SU-DHL-6 (cell line): ENCODE measurements at regions not wholly inside any gene's neighbourhood (a gene's known extent, or its start where the extent isn't known, plus 50 kb on each side); places are given as distances from the start of the nearest gene placed in this dataset.

Experiments used
- H2AFZ ChIP-seq: fragments of 200-600 bp; sonication (generic); 2 replicates; pipeline ENCODE4 v1.6.1; 2014; ENCODE audit warnings: low read depth, mild to moderate bottlenecking, moderate library complexity, mixed read lengths, antibody characterized with exemption, low read length; ENCODE audit not compliant: severe bottlenecking
- H3F3A ChIP-seq: fragments of 200-600 bp; shearing (Covaris generic); 2 replicates; pipeline ENCODE4 v1.6.0; 2016; ENCODE audit warnings: antibody characterized with exemption, mild to moderate bottlenecking; ENCODE audit not compliant: insufficient read depth
- H3K27ac ChIP-seq: fragments of 200-600 bp; sonication (generic); 2 replicates; pipeline ENCODE4 v1.5.1; 2016; ENCODE audit warnings: low read depth, mild to moderate bottlenecking, low read length, moderate library complexity, mixed read lengths
- H3K27me3 ChIP-seq: fragments of 200-600 bp; sonication (generic), shearing (Covaris generic); 2 replicates; pipeline ENCODE4 v1.6.0; 2014; ENCODE audit warnings: mild to moderate bottlenecking, low read length
- H3K36me3 ChIP-seq: fragments of 200-600 bp; sonication (generic); 2 replicates; pipeline ENCODE4 v1.6.1; 2014; ENCODE audit warnings: mild to moderate bottlenecking, low read length, mixed read lengths
- H3K4me2 ChIP-seq: fragments of 300-600, 200-600 bp; shearing (Covaris generic), sonication (generic); 2 replicates; pipeline ENCODE4 v1.6.0; 2014; ENCODE audit warnings: low read length, low read depth, mild to moderate bottlenecking; ENCODE audit not compliant: poor library complexity, severe bottlenecking
- H3K4me3 ChIP-seq: fragments of 200-600 bp; sonication (generic); 2 replicates; pipeline ENCODE4 v1.5.1; 2014; ENCODE audit warnings: antibody characterized with exemption, low read length, mild to moderate bottlenecking, mixed read lengths; ENCODE audit not compliant: insufficient read depth, poor library complexity, severe bottlenecking
- H3K79me2 ChIP-seq: fragments of 200-600 bp; sonication (generic); 2 replicates; pipeline ENCODE4 v1.6.1; 2014; ENCODE audit warnings: mild to moderate bottlenecking, low read length, moderate library complexity; ENCODE audit not compliant: insufficient read depth
- H3K9ac ChIP-seq: fragments of 200-600 bp; sonication (generic); 2 replicates; pipeline ENCODE4 v1.7.0; 2014; ENCODE audit warnings: mild to moderate bottlenecking, low read length
- H3K9me2 ChIP-seq: fragments of 200-600 bp; sonication (generic); replicated peaks from 2 replicates; pipeline ENCODE4 v1.6.1; 2014; ENCODE audit warnings: low read length; ENCODE audit not compliant: insufficient read depth
- H3K9me3 ChIP-seq: fragments of 200-600 bp; sonication (generic); 2 replicates; pipeline ENCODE4 v1.6.1; 2014; ENCODE audit warnings: low read length, mixed read lengths; ENCODE audit not compliant: insufficient read depth
- H4K20me1 ChIP-seq: fragments of 200-600 bp; sonication (generic); 2 replicates; pipeline ENCODE4 v1.6.1; 2014; ENCODE audit warnings: low read depth, mild to moderate bottlenecking, antibody characterized with exemption, low read length, moderate library complexity, mixed read lengths
- EZH2phosphoT487 ChIP-seq: fragments of 200-600 bp; sonication (generic), shearing (Covaris generic); conservative IDR thresholded peaks from 2 replicates; pipeline ENCODE4 v1.6.1; 2018; ENCODE audit warnings: mild to moderate bottlenecking, antibody characterized with exemption, low read length, moderate library complexity, mixed read lengths
- TF ChIP-seq, protein P1 (sequence below): fragments of 200-600 bp; sonication (generic); IDR thresholded peaks from one replicate; pipeline ENCODE4 v1.5.1; 2017; ENCODE audit warnings: antibody characterized with exemption, mild to moderate bottlenecking, low read length, moderate library complexity; ENCODE audit not compliant: insufficient read depth, poor library complexity, severe bottlenecking

DNA sequence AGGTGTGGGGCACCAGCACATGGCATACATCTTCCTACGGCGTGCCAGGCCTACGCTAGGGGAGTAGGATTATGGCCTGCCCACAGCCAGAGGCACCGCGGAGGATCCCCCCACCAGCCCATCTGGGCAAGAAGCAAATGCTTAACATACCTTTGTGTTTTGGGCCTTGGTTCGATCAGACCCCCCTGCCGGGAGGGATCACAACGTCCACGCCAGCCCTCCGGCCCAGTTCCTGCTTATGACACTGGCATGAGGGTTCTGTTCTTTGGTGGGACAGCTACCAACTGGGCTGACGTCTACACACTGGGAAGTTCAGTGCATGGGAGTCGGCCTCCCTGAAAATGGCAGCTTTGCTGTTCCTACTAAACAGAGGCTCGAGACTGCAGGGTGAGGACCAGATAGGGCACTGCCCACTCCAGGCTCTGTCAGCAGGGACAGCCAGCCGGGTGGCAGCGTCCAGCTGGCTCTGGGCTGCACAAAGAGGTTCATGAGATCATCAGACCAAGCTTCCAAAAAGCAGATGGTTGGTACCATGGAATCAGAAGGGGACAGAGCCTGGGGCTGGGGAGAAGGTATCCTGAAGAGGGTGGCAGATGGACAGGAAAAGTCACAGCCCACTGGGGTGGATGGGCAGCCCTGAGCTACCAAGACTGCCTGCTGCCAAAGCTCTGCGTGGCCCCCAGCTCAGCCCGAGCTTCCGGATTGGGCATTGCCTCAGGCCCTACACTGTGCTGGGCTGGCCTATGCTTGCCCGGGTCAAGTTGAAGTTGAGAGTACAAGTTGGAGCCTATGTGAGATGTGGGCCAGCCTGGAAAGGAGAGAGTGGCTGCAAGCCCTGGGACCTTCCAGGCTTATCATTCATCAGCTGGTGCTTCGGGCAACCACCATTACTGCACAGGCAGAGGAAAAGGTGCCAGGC lies 61.7 kb upstream of the TEX51 start:
- H3F3A ChIP-seq = no peaks in the 10 kb centered on the region
- H3K4me3 ChIP-seq = no peak overlapping the region
- no peaks in the 10 kb centered on the region for H4K20me1 ChIP-seq
- no peak overlapping the region for H2AFZ ChIP-seq
- no peak overlapping the region for H3K9ac ChIP-seq
- TF ChIP-seq, protein P1, sequence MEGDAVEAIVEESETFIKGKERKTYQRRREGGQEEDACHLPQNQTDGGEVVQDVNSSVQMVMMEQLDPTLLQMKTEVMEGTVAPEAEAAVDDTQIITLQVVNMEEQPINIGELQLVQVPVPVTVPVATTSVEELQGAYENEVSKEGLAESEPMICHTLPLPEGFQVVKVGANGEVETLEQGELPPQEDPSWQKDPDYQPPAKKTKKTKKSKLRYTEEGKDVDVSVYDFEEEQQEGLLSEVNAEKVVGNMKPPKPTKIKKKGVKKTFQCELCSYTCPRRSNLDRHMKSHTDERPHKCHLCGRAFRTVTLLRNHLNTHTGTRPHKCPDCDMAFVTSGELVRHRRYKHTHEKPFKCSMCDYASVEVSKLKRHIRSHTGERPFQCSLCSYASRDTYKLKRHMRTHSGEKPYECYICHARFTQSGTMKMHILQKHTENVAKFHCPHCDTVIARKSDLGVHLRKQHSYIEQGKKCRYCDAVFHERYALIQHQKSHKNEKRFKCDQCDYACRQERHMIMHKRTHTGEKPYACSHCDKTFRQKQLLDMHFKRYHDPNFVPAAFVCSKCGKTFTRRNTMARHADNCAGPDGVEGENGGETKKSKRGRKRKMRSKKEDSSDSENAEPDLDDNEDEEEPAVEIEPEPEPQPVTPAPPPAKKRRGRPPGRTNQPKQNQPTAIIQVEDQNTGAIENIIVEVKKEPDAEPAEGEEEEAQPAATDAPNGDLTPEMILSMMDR = no peak
- no peak for TF ChIP-seq EZH2phosphoT487
- H3K79me2 ChIP-seq = no peaks in the 10 kb centered on the region
- H3K27ac ChIP-seq = no peak overlapping the region
- no peaks in the 10 kb centered on the region for H3K27me3 ChIP-seq
- H3K4me2 ChIP-seq = no peak overlapping the region
- H3K9me2 ChIP-seq = no peaks in the 10 kb centered on the region
- no peaks in the 10 kb centered on the region for H3K36me3 ChIP-seq
- H3K9me3 ChIP-seq = no peaks in the 10 kb centered on the region

DNA sequence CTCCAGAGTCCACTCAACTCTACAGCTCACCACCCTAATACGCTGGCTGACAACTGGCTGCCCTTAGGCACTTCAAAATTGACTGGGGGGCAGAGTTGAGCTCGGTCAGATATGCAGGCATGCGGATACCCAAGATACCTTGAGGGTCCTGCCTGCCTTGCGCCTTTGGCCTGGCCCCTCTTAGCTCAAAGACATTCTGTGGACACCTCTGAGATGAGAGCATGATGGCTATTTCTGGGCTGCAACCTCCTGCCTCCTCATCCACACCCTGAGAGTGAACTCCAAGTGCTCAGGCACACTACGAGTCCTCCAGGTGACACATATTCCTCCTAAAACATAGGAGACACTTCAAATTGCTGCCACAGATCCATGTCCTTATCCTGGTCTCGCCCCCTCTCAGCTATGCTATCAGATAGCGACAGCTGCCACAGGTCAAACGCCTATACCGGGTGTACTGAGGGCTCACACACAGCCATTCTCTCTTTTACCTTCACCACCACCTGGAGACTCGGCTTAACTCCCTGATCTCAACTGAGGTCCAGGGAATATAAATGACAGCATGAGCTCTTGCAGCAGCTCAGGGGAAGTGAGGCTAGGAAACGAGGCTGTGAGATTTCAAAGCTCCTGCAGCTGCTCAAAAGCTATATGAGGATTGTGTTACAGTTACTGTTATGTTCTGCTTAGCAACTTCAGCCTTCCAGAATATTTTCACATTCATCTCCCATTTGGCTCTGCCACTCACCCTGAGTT lies 60.5 kb upstream of the TEX51 start:
- no peaks in the 10 kb centered on the region for H3K27me3 ChIP-seq
- no peak overlapping the region for H3K4me3 ChIP-seq
- H3K79me2 ChIP-seq = no peaks in the 10 kb centered on the region
- no peak overlapping the region for H3K9ac ChIP-seq
- H3K4me2 ChIP-seq = no peak overlapping the region
- TF ChIP-seq, protein P1 = no peak
- TF ChIP-seq EZH2phosphoT487 = no peak
- no peaks in the 10 kb centered on the region for H3K36me3 ChIP-seq
- no peak overlapping the region for H3K27ac ChIP-seq
- no peak overlapping the region for H2AFZ ChIP-seq
- no peaks in the 10 kb centered on the region for H3F3A ChIP-seq
- H3K9me2 ChIP-seq = no peaks in the 10 kb centered on the region
- no peaks in the 10 kb centered on the region for H4K20me1 ChIP-seq
- H3K9me3 ChIP-seq = no peaks in the 10 kb centered on the region

DNA sequence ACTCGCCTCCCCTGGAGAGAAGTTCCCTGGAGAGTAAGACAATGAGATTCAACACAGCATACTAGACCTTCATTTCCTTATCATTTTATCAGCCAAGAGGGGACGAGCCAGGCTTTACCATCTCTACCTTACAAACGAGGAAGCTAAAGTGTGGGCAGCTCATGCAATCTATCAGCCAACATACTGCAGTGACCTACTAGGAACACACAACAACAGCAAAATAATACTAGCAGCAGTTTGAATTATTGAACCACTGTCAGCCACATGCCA lies 60.0 kb upstream of the TEX51 start:
- Histone ChIP-seq H4K20me1 (no peaks in the 10 kb centered on the region), H3K4me2 (no peak overlapping the region), H3K9ac (no peak overlapping the region), H3K27me3 (no peaks in the 10 kb centered on the region), H3K9me3 (no peaks in the 10 kb centered on the region), H2AFZ (no peak overlapping the region), H3K36me3 (no peaks in the 10 kb centered on the region), H3K79me2 (no peaks in the 10 kb centered on the region), H3F3A (no peaks in the 10 kb centered on the region), H3K9me2 (no peaks in the 10 kb centered on the region), H3K4me3 (no peak overlapping the region), H3K27ac (no peak overlapping the region)
- TF ChIP-seq EZH2phosphoT487 = no peak
- TF ChIP-seq, protein P1 = no peak
